Rectal smooth muscle tissue (tissue), 1 donor: ENCODE measurements at regions not wholly inside any gene's neighbourhood (a gene's known extent, or its start where the extent isn't known, plus 50 kb on each side); places are given as distances from the start of the nearest gene placed in this dataset.
"Not testable (repeated sequence)": the region's sequence is repeated elsewhere in the genome, so short reads cannot be mapped to it uniquely, and the experiment has no call there.

Experiments used
- H3K27ac ChIP-seq: one replicate; pipeline ENCODE4 v1.7.0; 2013; ENCODE audit warnings: low read depth, low read length, inconsistent platforms
- H3K27me3 ChIP-seq: one replicate; pipeline ENCODE4 v1.7.0; 2013; ENCODE audit warnings: low read length; ENCODE audit not compliant: control insufficient read depth, insufficient read depth
- H3K36me3 ChIP-seq: one replicate; pipeline ENCODE4 v1.7.0; 2013; ENCODE audit warnings: low read length; ENCODE audit not compliant: control insufficient read depth, insufficient read depth
- H3K4me1 ChIP-seq: one replicate; pipeline ENCODE4 v1.7.0; 2013; ENCODE audit warnings: low read length; ENCODE audit not compliant: control insufficient read depth, insufficient read depth
- H3K4me3 ChIP-seq: one replicate; pipeline ENCODE4 v1.7.0; 2013; ENCODE audit warnings: low read length
- H3K9ac ChIP-seq: one replicate; pipeline ENCODE4 v1.7.0; 2013; ENCODE audit warnings: low read length

- Histone ChIP-seq H3K9ac (no peak overlapping the region), H3K4me3 (no peak overlapping the region), H3K27ac (no peak overlapping the region), H3K4me1 (no peaks in the 10 kb centered on the region), H3K27me3 (peaks cover 2% of the 10 kb centered on the region), H3K36me3 (no peaks in the 10 kb centered on the region)
Observed at GRCh38 chr3:72657666-72658065, 190.6 kb downstream of the SHQ1 start.

GRCh38 chr3:72655723-72656122 is 192.5 kb downstream of the SHQ1 start:
- H3K4me3 ChIP-seq: no peak overlapping the region
- H3K27me3 ChIP-seq: peaks cover 2% of the 10 kb centered on the region
- no peak overlapping the region for H3K9ac ChIP-seq
- no peaks in the 10 kb centered on the region for H3K36me3 ChIP-seq
- H3K4me1 ChIP-seq: no peaks in the 10 kb centered on the region
- no peak overlapping the region for H3K27ac ChIP-seq

- H3K36me3 ChIP-seq: no peaks in the 10 kb centered on the region
- no peak overlapping the region for H3K9ac ChIP-seq
- no peak overlapping the region for H3K27ac ChIP-seq
- peaks cover 2% of the 10 kb centered on the region for H3K27me3 ChIP-seq
- no peaks in the 10 kb centered on the region for H3K4me1 ChIP-seq
- H3K4me3 ChIP-seq: no peak overlapping the region
Observed at GRCh38 chr3:72655131-72655551, 193.1 kb downstream of the SHQ1 start.

GRCh38 chr3:72652395-72652794 is 195.8 kb downstream of the SHQ1 start:
- no peak overlapping the region for H3K9ac ChIP-seq
- H3K4me1 ChIP-seq: no peaks in the 10 kb centered on the region
- no peak overlapping the region for H3K4me3 ChIP-seq
- H3K27me3 ChIP-seq: peaks cover 2% of the 10 kb centered on the region
- no peak overlapping the region for H3K27ac ChIP-seq
- no peaks in the 10 kb centered on the region for H3K36me3 ChIP-seq

GRCh38 chr3:72651498-72651897 is 196.7 kb downstream of the SHQ1 start:
- Histone ChIP-seq H3K27ac (no peak overlapping the region), H3K4me3 (no peak overlapping the region), H3K4me1 (no peaks in the 10 kb centered on the region), H3K9ac (no peak overlapping the region), H3K36me3 (no peaks in the 10 kb centered on the region), H3K27me3 (peaks cover 2% of the 10 kb centered on the region)

GRCh38 chr3:72646263-72646662 is 202.0 kb downstream of the SHQ1 start:
- Histone ChIP-seq H3K4me3 (no peak overlapping the region), H3K27me3 (no peaks in the 10 kb centered on the region), H3K36me3 (no peaks in the 10 kb centered on the region), H3K9ac (no peak overlapping the region), H3K4me1 (no peaks in the 10 kb centered on the region), H3K27ac (no peak overlapping the region)

GRCh38 chr3:72643635-72644034 is 204.6 kb downstream of the SHQ1 start:
- H3K4me1 ChIP-seq, H3K4me3 ChIP-seq, H3K27ac ChIP-seq, H3K36me3 ChIP-seq, H3K27me3 ChIP-seq, H3K9ac ChIP-seq: not testable (repeated sequence)

- H3K4me1 ChIP-seq: no peaks in the 10 kb centered on the region
- no peak overlapping the region for H3K27ac ChIP-seq
- no peaks in the 10 kb centered on the region for H3K27me3 ChIP-seq
- no peak overlapping the region for H3K4me3 ChIP-seq
- H3K9ac ChIP-seq: no peak overlapping the region
- no peaks in the 10 kb centered on the region for H3K36me3 ChIP-seq
Observed at GRCh38 chr3:72641684-72642083, 206.6 kb downstream of the SHQ1 start.

GRCh38 chr3:72641072-72641471 is 207.2 kb downstream of the SHQ1 start:
- no peaks in the 10 kb centered on the region for H3K4me1 ChIP-seq
- H3K27ac ChIP-seq: no peak overlapping the region
- no peak overlapping the region for H3K9ac ChIP-seq
- no peak overlapping the region for H3K4me3 ChIP-seq
- H3K27me3 ChIP-seq: no peaks in the 10 kb centered on the region
- no peaks in the 10 kb centered on the region for H3K36me3 ChIP-seq

GRCh38 chr3:72636969-72637597 is 211.2 kb downstream of the SHQ1 start:
- Histone ChIP-seq H3K36me3 (no peaks in the 10 kb centered on the region), H3K27ac (no peak overlapping the region), H3K4me3 (no peak overlapping the region), H3K4me1 (no peaks in the 10 kb centered on the region), H3K27me3 (no peaks in the 10 kb centered on the region), H3K9ac (no peak overlapping the region)

- Histone ChIP-seq H3K4me1 (no peaks in the 10 kb centered on the region), H3K4me3 (no peak overlapping the region)
Observed at GRCh38 chr3:72635551-72635950, 212.7 kb downstream of the SHQ1 start.

GRCh38 chr3:72634128-72634527 is 214.1 kb downstream of the SHQ1 start:
- Histone ChIP-seq H3K4me3 (no peak overlapping the region), H3K4me1 (no peaks in the 10 kb centered on the region), H3K36me3 (no peaks in the 10 kb centered on the region), H3K27me3 (no peaks in the 10 kb centered on the region), H3K9ac (no peak overlapping the region), H3K27ac (no peak overlapping the region)

More at GRCh38 chr3:72635551-72635950, 212.7 kb downstream of the SHQ1 start:
- H3K9ac ChIP-seq: no peak overlapping the region
- no peak overlapping the region for H3K27ac ChIP-seq
- no peaks in the 10 kb centered on the region for H3K27me3 ChIP-seq
- H3K36me3 ChIP-seq: no peaks in the 10 kb centered on the region

- Histone ChIP-seq H3K27ac (no peak overlapping the region), H3K4me1 (no peaks in the 10 kb centered on the region), H3K9ac (no peak overlapping the region), H3K36me3 (no peaks in the 10 kb centered on the region), H3K27me3 (no peaks in the 10 kb centered on the region), H3K4me3 (no peak overlapping the region)
Observed at GRCh38 chr3:72633534-72633933, 214.7 kb downstream of the SHQ1 start.
